GM12878 (cell line): ENCODE measurements at regions not wholly inside any gene's neighbourhood (a gene's known extent, or its start where the extent isn't known, plus 50 kb on each side); places are given as distances from the start of the nearest gene placed in this dataset.

Source experiments
- BCL3 ChIP-seq: IDR thresholded peaks from 2 replicates; pipeline ENCODE4 v1.6.1; 2011; ENCODE audit warnings: borderline replicate concordance, low read depth, mild to moderate bottlenecking, moderate library complexity, low read length; ENCODE audit not compliant: insufficient read depth, poor library complexity, severe bottlenecking
- CBFB ChIP-seq: IDR thresholded peaks from 2 replicates; pipeline ENCODE4 v1.6.1; 2016; ENCODE audit warnings: antibody characterized with exemption, low read depth
- CBX3 ChIP-seq: fragments of 200-600 bp; sonication (generic); IDR thresholded peaks from 2 replicates; pipeline ENCODE4 v1.6.1; 2016; ENCODE audit warnings: low read depth, borderline replicate concordance
- EP300 ChIP-seq, 2 experiments: fragments of 150-350 bp in 1 of 2; IDR thresholded peaks; 2 replicates each; pipeline ENCODE4 v1.6.1; 2011 to 2012; ENCODE audit warnings: low read depth in 2 of 2, low read length in 2 of 2, borderline replicate concordance in 1 of 2, improper control_type of control experiment in 1 of 2, inconsistent platforms in 1 of 2; ENCODE audit not compliant: control insufficient read depth in 1 of 2
- FOS ChIP-seq: IDR thresholded peaks from 3 replicates; pipeline ENCODE4 v1.6.1; 2011; ENCODE audit warnings: borderline replicate concordance; ENCODE audit not compliant: insufficient read length; ENCODE audit errors: extremely low read depth
- KLF5 ChIP-seq: fragments of 450-650 bp; IDR thresholded peaks from 2 replicates; pipeline ENCODE4 v1.6.1; 2014; ENCODE audit warnings: mild to moderate bottlenecking; ENCODE audit not compliant: partially characterized antibody
- NR2C2 ChIP-seq: IDR thresholded peaks from 2 replicates; pipeline ENCODE4 v1.6.1; 2011; ENCODE audit warnings: borderline replicate concordance, low read depth; ENCODE audit not compliant: control insufficient read depth, insufficient read length
- RFX5 ChIP-seq: IDR thresholded peaks from 2 replicates; pipeline ENCODE4 v1.6.1; 2011; ENCODE audit warnings: low read depth, low read length, improper control_type of control experiment
- SMC3 ChIP-seq: IDR thresholded peaks from 2 replicates; pipeline ENCODE4 v1.6.1; 2011; ENCODE audit warnings: low read length, improper control_type of control experiment, borderline replicate concordance
- TBL1XR1 ChIP-seq: IDR thresholded peaks from 2 replicates; pipeline ENCODE4 v1.6.1; 2012; ENCODE audit warnings: low read depth, low read length, improper control_type of control experiment
- TCF7 ChIP-seq: IDR thresholded peaks from 2 replicates; pipeline ENCODE4 v1.6.1; 2014; ENCODE audit warnings: antibody characterized with exemption, borderline replicate concordance
- YY1 ChIP-seq: IDR thresholded peaks from 2 replicates; pipeline ENCODE4 v1.6.1; 2011; ENCODE audit warnings: low read depth, mild to moderate bottlenecking, low read length
- ZBTB33 ChIP-seq: fragments of 450-650 bp; IDR thresholded peaks from 2 replicates; pipeline ENCODE4 v1.6.1; 2017; ENCODE audit warnings: mild to moderate bottlenecking

- TF ChIP-seq CBX3: no peak
- no peak for TF ChIP-seq YY1
- TF ChIP-seq CBFB: no peak
- TF ChIP-seq EP300 (IDR thresholded peaks at IDR 0.05; ENCODE audit: borderline replicate concordance in 1 of 2, control insufficient read depth in 1 of 2, low read depth in 2 of 2, low read length in 2 of 2): no peak
- TF ChIP-seq BCL3: no peak
- no peak for TF ChIP-seq TCF7
- no peak for TF ChIP-seq RFX5
- no peak for TF ChIP-seq KLF5
- TF ChIP-seq NR2C2: no peak
- TF ChIP-seq TBL1XR1: no peak
- no peak for TF ChIP-seq FOS
- no peak for TF ChIP-seq SMC3
- TF ChIP-seq ZBTB33: no peak
Observed at GRCh38 chr15:75136758-75137157, 64.9 kb upstream of the C15orf39 start.
